Middle frontal gyrus (tissue), 1 donor: ENCODE measurements at regions not wholly inside any gene's neighbourhood (a gene's known extent, or its start where the extent isn't known, plus 50 kb on each side); places are given as distances from the start of the nearest gene placed in this dataset.
"Not testable (repeated sequence)": the region's sequence is repeated elsewhere in the genome, so short reads cannot be mapped to it uniquely, and the experiment has no call there.

ENCODE experiments used
- DNase-seq: peaks from one replicate; pipeline ENCODE4 v3.0.0-alpha.2; 2015; ENCODE audit warnings: low spot score; ENCODE audit errors: extremely low spot score

DNA sequence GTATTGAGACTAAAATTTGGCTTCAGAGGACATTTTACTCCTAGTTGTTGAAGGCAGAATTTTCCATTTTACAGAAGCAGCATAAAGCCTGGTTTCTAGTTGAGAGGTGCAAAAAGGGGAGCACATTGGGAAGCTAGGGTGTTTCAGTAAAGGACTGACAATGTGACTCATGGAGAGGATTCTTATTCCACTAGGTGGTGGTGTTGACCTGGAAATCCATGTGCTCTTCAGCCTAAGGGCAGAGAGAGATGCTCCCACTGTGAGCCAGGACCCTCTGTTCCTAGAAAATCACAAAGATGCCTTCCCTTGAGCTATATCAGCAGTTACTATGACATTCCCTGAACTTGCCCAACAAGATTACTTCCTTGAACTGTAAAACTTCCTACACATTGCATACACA is 687.8 kb downstream of the IPMK start:
- DNase-seq: no peak

DNA sequence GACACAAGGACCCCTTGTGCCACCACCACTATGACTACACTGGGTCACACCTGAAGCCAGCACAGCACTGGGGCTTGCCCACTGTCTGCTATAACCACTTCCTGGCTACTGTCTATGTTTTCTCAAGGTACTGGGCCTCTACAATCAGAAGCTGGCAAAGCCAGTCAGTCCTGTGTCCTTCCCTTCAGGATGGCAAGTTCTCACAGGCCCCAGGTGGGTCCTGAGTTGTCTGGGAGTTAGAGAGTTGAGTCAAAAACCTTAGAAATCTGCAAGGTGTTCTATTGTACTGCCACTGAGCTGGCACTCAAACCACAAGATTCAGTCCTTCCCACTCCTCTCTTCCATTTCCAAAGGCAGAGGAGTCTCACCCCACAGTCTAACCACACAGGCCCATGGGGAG is 705.5 kb downstream of the IPMK start:
- DNase-seq: no peak

DNA sequence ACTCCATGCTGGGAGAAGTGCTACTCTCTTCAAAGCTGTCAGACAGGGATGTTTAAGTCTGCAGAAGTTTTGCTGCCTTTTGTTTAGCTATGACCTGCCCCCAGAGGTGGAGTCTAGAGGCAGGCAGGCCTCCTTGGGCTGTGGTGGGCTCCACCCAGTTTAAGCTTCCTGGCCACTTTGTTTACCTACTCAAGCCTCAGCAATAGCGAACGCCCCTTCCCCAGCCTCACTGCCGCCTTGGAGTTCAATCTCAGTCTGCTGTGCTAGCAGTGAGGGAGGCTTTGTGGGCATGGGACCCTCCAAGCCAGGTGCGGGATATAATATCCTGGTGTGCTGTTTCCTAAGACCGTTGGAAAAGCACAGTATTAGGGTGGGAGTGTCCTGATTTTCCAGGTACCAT is 715.9 kb downstream of the IPMK start:
- not testable (repeated sequence) for DNase-seq

DNA sequence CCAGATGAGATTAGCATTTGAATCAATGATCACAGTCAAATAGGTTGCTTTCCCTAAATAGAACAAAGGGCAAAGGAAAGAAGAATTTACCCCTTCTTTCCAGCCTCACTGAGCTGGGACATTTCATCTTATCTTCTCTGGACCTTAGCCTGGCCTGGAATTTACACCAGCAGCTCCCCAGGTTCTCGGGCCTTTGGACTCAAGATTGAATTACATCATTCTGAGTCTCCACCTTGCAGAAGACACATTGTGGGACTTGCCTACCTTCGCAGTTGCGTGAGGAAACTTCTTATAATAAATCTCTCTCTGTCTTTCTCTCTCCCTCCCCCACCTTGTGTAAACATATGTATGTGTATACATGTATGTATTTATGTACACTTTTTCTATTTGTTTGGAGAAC is 732.4 kb downstream of the IPMK start:
- DNase-seq: no peak

DNA sequence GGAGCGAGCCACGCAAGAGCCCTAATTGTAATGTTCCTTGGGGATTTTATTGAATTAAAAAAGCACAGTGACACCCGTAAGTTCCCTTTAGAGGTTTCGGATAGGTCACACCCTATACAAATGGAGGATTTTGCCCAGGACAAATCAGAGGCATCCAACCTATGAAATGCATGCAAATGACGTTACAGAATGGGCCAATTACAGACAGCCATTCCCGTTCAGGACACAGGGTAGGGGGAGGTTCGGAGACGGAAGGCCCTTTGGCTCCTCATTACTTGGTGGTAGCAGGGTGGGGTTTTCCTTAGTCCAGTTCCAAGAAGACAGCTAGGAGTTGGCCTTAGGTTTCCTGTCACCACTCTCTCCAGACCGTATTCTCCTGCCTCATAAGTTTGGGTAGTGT is 754.1 kb downstream of the IPMK start:
- DNase-seq: no peak

DNA sequence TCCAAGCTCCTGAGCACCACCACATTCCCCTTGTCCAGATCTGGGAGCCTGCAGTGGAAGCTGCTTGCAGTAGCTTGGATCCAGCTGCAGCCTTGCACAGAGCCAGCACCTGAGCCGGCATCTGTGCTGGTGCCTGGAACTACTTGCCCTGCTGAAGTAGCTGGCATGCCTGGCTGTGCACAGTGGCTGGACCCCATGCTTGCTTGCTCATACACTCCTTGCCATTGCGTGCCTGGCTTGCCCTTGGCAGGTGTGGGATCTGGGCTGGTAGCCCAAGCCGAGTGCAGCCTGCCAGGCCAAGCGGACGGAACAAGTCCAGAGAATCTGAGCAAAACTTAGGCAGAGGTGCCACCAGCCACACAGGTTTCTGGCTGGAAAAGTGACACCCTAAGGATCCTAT is 759.9 kb downstream of the IPMK start:
- DNase-seq: no peak

DNA sequence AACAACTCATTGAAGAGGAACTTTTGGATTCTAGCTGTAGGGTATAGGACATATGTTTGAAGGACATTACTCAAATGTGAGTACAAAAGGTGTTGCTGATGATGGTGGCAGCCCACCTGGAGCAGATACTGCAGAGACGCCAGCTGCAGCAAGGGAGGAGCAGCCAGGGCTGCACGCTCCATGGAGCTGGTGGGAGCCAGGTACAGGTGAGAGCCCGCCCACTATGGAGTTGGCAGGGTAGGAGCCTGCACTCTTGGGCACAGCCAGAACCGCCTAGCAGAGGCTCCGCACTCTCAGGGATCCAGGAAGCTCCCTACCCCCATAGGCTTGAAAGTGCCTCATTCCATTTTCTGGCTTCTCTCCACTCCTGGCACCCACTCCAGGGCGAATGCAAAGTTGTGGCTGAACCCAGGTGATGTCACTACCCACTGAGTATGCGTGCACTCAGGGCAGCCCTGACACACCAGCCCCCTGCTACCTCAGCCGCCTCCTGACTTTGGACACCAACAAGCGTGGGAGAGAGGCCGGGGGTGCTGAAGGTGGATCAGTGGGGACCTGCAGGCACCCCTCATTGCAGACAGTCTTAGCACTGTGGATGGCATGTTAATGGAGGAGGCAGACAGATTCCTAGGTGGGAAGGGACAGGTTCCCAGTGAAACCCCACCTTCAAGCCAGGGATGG is 761.1 kb downstream of the IPMK start:
- no peak for DNase-seq

DNA sequence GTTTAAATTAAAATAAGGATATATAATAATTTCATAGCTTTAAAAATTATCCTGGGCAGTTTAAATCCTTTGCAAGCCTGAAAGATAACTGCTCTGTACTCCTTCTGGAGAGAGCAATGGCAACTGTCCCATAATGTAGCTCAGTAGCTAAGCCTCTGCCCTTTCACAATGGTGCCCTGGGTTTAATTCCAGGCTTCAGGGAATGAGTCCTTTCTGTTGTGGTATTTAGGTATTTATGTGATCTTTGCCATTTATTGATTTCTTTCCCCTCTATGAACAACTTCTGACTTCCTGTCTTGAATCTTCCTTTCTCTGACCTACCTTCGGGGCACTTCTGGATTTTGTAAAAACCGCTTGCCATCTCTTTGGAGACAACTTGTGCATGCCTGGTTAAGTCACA is 773.2 kb downstream of the IPMK start:
- DNase-seq: no peak

DNA sequence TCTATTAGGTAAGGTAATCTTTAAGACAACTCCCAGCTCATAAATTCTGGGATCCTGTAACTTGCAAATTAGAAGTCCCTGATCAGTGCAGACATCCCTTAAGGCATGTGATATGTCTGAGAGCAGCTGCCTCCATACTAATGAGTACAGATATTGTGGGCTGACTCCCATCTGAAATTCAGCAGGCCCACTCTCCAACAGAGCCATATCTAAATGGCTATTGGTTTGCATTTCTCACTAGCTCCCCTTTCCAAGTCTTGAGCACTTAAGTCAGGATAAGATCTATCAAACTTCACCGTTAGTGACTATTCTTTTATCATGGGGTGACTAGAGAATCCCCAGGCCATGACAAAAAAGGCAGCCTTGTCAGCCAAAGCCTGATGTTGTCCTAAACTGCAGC is 785.4 kb downstream of the IPMK start:
- no peak for DNase-seq

DNA sequence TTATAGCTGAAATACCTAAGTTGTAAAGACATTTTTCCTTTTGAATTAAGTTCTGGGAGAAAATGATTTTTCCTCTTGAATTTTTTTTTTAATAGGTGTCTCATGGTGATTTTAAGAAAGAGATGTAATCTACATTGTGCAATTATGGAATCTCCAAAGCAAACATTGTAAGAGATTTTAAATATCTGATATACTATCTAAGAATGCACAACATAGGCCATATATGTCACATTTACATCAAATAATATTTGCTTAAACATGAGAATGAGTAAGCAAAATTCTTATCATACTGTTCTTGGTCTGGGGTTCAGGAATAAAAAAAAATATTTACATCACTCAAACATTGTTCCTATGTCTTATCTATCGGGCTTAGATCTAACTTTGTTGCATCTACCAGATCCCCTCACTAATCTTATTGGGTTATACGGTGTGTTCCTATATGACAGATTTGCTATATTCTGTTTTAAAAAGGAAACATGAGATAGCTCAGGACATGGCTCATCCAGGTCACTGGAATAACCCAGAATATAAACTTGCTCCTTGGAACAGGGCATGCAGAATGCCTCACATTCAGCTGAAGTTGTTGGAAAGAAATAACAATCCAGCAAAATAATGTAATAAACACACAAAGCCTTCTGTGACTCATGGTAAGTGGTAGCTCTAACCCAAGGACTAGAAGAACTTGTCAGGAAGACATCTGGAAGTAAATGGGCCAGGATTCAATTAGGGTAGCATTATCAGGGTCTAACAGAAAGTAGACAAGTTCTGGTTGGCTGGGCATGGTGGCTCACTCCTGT is 794.7 kb downstream of the IPMK start:
- no peak for DNase-seq

DNA sequence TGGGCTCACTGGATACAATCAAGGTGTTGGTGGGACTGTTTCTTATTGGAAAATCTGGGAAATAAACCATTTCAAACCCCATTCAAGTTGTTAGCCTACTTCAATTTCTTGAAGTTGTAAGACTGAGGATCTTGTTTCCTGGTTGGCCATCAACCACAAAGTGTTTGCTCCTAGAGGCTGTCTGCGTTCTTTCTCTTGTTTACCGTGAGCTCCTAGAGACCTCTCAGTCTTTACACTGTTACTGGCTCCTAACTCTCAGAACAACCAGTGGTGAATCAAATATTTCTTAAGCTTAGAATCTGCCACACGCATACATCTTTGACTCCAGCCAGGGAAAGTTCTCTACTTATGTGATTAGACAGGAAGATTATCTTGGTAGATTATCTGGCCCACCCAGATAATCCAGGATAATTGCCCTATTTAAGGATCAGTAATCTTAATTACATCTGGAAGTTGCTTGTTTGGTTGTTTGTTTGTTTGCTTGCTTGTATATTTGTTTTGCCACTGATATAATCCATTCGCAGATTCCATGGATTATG is 798.7 kb downstream of the IPMK start:
- DNase-seq: no peak

DNA sequence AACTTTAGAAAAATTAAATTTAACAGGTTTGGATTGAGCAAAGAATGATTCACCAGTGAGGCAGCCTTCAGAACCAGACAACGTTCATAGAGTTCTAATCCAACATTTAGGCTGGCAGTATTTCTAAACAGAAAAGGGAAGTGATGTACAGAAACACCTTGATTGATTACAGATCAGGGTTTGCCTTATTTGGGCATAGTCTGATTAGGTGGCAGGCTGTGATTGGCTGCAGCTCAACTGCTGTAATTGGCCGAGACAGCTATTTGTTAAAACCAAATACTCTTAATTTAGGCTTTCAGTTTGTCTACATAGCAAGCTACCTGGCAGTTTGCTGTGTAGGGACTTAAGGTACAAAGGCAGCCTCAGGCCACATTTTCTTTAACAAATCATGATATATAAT is 802.5 kb downstream of the IPMK start:
- DNase-seq: no peak

DNA sequence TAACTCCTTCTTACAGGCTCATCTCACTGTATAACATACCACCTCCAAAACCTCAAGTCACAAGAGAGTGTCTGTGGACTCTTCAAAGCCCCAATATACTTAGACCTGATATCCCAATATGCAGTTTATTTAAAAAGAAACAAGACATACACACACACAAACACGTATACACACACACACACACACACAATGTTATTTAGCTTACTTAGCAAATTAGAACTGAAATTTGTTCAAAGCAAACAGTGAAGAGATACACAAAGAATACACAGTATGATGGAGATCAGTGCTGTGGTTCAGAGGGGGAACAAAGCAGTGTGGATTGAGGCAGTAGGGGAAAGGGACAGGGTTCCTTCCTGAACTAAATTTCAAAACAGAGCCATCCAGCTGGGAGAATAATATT is 807.2 kb downstream of the IPMK start:
- no peak for DNase-seq

DNA sequence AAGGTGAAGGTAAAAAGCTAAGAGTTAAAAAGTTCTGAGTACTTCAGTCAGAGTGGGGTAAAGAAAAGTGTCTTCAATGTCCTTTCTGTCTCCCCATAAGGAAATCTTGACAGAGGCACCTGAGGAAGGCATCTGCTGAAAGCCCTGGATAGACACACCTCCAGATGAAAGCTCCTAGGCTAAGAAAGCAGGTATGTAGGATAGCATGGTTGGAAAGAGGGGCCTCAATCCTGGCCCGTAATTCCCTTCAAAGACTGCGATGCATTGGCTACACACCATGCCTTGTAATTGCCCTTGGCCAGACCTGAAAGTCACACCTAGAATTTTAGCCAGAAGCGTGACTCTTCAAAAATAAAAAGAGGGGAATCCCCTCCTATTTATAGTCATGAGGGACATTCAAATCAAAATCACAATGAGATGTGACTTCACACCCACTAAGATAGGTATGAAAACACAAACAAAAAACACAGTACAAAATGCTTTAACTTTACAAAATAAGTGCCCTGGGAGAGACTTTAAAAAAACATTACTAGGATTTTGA is 809.7 kb downstream of the IPMK start:
- no peak for DNase-seq

DNA sequence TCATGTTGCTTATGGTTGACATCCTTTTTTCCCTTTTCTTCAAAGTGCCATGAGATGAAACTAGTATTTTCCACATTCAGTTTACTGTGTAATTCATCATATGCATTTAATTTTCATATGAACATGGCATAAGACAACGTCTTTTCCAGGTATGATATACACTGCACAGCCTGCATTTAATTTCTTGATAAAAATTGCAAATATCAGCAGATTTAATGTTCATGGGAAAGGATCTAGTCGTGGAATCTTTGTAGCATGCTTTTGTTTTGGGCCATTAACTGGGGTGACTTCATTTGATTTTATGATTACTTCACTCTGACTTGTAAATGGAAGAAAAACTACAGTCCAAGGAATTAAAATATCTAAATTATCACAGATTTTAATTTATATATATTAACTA is 837.3 kb downstream of the IPMK start:
- no peak for DNase-seq

DNA sequence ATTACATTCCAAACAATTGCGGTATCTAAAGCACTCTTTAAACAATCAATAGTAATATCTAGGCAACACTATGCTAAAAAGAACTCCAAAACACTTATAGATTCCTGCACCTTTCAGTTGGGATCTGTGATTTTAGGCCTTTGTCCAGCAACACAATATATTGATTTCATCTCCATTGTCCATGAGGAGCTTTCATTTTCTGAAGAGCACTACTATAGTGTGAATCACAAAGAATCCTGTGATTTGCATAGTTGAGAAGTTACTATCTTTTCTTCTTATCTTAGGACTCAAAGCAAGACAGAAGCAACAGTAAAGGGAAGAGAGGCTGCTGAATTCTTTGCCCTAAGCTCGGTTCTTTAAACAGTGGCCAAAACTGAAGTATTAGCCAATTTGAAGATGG is 846.8 kb downstream of the IPMK start:
- no peak for DNase-seq

DNA sequence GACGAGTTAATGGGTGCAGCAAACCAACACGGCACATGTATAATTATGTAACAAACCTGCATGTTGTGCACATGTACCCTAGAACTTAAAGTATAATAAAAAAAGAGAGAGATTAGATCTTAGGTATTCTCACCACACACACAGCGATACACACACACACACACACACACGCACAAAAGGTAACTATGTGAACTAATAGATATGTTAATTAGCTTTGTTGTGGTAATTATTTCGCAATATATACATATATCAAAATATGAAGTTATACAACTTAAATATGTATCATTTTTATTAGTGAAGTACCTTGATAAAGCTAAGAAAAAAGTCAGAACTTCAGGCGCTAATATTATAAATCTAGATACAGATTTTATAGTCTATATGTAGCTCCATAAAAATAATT is 849.2 kb downstream of the IPMK start:
- no peak for DNase-seq

DNA sequence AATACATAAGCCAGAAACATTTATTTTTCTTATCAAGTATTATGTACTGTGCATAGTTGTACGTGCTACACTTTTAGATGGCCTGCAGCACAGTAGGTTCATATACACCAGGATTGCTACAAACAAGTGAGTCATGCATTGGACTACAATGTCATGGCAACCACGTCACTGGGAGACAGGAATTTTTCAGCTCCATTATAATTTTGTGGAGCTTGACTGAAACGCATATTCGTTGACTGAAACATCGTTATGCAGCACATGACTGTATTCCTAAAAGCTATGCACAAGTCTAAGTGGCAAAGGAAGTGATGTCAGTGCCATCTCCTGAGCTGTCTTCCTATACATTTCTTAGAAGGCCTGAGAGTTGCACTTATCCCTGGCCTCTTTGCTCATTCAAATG is 871.8 kb downstream of the IPMK start:
- DNase-seq: no peak

DNA sequence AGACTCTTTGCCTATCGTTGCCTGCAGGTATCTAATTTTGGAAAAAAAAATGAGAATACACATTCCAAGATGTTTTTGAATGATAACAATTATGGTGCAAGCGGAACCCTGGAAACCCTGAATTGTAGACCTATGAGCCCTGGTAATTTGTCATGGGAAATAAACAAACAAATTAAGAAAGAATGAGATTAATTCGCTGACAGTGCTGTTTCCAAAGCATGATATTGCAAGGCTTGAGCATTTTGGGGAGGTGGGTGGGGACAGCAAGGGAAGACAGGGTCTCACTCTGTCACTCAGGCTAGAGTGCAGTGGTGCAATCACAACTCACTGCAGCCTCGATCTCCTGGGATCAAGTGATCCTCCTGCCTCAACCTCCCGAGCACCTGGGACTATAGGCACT is 900.3 kb downstream of the IPMK start:
- DNase-seq: no peak

DNA sequence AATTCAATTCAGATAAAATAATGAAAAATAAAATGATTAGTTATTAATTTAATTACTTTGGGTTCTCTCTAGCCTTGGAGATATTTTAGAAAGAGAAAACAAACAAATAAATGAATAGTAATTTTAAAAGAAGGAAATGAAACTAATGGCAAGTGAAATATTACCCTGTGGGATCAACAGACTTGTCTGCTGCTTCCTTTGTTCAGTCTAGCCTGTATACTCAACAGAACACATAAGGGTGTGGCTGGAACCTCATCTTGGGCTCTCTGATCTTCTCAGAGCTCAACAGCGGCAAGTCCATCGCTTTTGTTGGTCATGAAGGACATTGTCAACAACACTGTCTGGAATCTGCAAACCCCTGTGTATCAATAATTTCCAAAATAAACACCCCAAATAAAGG is 904.9 kb downstream of the IPMK start:
- DNase-seq: no peak

DNA sequence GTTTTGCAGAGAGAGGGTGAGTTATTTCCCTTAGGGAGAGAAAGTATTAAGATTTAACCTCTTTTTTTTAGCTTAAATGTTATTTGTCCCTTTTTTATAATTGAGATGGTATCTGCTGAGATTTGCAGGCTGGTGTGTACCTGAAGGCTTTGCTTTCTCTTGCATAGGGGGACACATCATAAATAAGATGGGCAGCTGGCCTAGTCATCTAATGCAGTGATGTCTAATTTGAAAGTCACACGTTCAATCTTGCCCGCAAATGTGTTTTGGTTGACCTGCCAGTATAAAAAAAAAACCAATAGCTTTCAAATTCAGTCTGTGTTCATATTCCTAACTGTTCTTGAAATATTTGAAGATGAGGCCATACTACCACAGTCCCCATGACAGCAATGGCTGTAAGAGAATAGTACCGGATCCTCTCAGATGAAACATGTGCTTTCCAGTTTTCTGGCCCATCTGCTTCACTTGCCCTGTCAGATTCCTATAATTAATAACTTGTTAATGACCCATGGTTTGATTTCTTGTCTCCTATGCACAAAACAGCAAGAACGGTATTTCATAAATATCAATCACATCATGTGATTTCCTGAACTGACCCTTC is 914.2 kb downstream of the IPMK start:
- DNase-seq: no peak

DNA sequence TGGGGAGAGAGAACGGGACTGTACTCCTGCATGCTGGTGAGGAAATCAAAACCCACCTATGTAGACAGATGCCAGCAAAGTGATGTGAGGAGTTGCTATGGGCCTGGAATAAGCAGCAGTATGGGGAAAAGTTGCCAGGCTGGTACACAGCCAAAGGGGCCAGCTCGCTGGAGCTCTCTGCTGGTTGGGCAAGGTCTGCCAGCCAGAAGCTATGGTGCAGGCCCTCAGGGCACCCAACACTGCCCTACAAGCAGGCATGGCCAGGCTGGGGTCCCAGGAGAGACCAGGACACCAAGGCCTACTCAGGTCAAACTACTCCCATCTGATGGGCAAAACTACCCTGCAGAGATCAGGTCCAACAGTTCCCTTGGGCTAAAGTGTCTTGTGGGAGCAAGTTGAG is 916.6 kb downstream of the IPMK start:
- DNase-seq: no peak
